ENCODE measurements at regions not wholly inside any gene's neighbourhood (a gene's known extent, or its start where the extent isn't known, plus 50 kb on each side); places are given as distances from the start of the nearest gene placed in this dataset.

GRCh38 chr3:162073422-162073975 lies 576.9 kb downstream of the OTOL1 start:
- TF ChIP-seq POLR2A (IDR thresholded peaks at IDR 0.05) = no peak
- no peak for TF ChIP-seq CTCF (IDR thresholded peaks at IDR 0.05)
